ENCODE measurements at regions not wholly inside any gene's neighbourhood (a gene's known extent, or its start where the extent isn't known, plus 50 kb on each side); places are given as distances from the start of the nearest gene placed in this dataset.

- no peak overlapping the region for H2AFZ ChIP-seq (ENCODE audit: low read depth, low read length)
- TF ChIP-seq, protein P1, sequence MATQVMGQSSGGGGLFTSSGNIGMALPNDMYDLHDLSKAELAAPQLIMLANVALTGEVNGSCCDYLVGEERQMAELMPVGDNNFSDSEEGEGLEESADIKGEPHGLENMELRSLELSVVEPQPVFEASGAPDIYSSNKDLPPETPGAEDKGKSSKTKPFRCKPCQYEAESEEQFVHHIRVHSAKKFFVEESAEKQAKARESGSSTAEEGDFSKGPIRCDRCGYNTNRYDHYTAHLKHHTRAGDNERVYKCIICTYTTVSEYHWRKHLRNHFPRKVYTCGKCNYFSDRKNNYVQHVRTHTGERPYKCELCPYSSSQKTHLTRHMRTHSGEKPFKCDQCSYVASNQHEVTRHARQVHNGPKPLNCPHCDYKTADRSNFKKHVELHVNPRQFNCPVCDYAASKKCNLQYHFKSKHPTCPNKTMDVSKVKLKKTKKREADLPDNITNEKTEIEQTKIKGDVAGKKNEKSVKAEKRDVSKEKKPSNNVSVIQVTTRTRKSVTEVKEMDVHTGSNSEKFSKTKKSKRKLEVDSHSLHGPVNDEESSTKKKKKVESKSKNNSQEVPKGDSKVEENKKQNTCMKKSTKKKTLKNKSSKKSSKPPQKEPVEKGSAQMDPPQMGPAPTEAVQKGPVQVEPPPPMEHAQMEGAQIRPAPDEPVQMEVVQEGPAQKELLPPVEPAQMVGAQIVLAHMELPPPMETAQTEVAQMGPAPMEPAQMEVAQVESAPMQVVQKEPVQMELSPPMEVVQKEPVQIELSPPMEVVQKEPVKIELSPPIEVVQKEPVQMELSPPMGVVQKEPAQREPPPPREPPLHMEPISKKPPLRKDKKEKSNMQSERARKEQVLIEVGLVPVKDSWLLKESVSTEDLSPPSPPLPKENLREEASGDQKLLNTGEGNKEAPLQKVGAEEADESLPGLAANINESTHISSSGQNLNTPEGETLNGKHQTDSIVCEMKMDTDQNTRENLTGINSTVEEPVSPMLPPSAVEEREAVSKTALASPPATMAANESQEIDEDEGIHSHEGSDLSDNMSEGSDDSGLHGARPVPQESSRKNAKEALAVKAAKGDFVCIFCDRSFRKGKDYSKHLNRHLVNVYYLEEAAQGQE (IDR thresholded peaks at IDR 0.05; ENCODE audit: borderline replicate concordance), result no peak
- no peak for TF ChIP-seq POLR2AphosphoS5 (IDR thresholded peaks at IDR 0.05)
- no peaks in the 10 kb centered on the region for H3F3A ChIP-seq (ENCODE audit: insufficient read depth, low read length, poor library complexity, severe bottlenecking)
- no peak overlapping the region for H3K4me2 ChIP-seq (ENCODE audit: low read length)
- H3K9me2 ChIP-seq (ENCODE audit: insufficient read depth, low read length), result no peaks in the 10 kb centered on the region
- no peaks in the 10 kb centered on the region for H3K27me3 ChIP-seq (ENCODE audit: insufficient read depth, low read depth, low read length)
- H3K4me3 ChIP-seq (ENCODE audit: low read length), result no peak overlapping the region
- H4K20me1 ChIP-seq (ENCODE audit: insufficient read depth), result no peaks in the 10 kb centered on the region
- no peak overlapping the region for H3K9ac ChIP-seq (ENCODE audit: low read length)
- no peaks in the 10 kb centered on the region for H3K79me2 ChIP-seq (replicated peaks; ENCODE audit: insufficient read depth, low read length)
- H3K27ac ChIP-seq (ENCODE audit: low read length), result no peak overlapping the region
- no peaks in the 10 kb centered on the region for H3K36me3 ChIP-seq (ENCODE audit: insufficient read depth, low read length)
- H3K9me3 ChIP-seq (ENCODE audit: low read length), result no peaks in the 10 kb centered on the region
These were observed 221.5 kb upstream of the TBL1XR1 start for GRCh38 chr3:177418787-177419186.

GRCh38 chr3:177419904-177420601 is 222.8 kb upstream of the TBL1XR1 start:
- TF ChIP-seq MXI1 (conservative IDR thresholded peaks at IDR 0.05; ENCODE audit: poor library complexity, severe bottlenecking), result no peak
- no peak for TF ChIP-seq POLR2AphosphoS5 (IDR thresholded peaks at IDR 0.05)
- no peak for TF ChIP-seq CTCF (IDR thresholded peaks at IDR 0.05; ENCODE audit: poor library complexity, severe bottlenecking)
- no peak for TF ChIP-seq EP300 (conservative IDR thresholded peaks at IDR 0.05; ENCODE audit: poor library complexity, severe bottlenecking)
- no peak for TF ChIP-seq TAF1 (IDR thresholded peaks at IDR 0.05; ENCODE audit: low read depth)
- TF ChIP-seq SMC3 (conservative IDR thresholded peaks at IDR 0.05; ENCODE audit: poor library complexity), result no peak
- no peak for TF ChIP-seq RAD21 (conservative IDR thresholded peaks at IDR 0.05)
- TF ChIP-seq, protein P1 (IDR thresholded peaks at IDR 0.05; ENCODE audit: borderline replicate concordance), result no peak
- TF ChIP-seq EZH2 (IDR thresholded peaks at IDR 0.05; ENCODE audit: borderline replicate concordance, insufficient read depth, low read length, poor library complexity, severe bottlenecking), result no peak
- Histone ChIP-seq H3F3A (ENCODE audit: insufficient read depth, low read length, poor library complexity, severe bottlenecking) (no peaks in the 10 kb centered on the region), H3K9me3 (ENCODE audit: low read length) (no peaks in the 10 kb centered on the region), H3K9ac (ENCODE audit: low read length) (no peak overlapping the region), H3K4me2 (ENCODE audit: low read length) (no peak overlapping the region), H3K27ac (ENCODE audit: low read length) (no peak overlapping the region), H4K20me1 (ENCODE audit: insufficient read depth) (no peaks in the 10 kb centered on the region), H2AFZ (ENCODE audit: low read depth, low read length) (no peak overlapping the region), H3K36me3 (ENCODE audit: insufficient read depth, low read length) (no peaks in the 10 kb centered on the region), H3K9me2 (ENCODE audit: insufficient read depth, low read length) (no peaks in the 10 kb centered on the region), H3K27me3 (ENCODE audit: insufficient read depth, low read depth, low read length) (no peaks in the 10 kb centered on the region), H3K4me3 (ENCODE audit: low read length) (no peak overlapping the region), H3K79me2 (replicated peaks; ENCODE audit: insufficient read depth, low read length) (no peaks in the 10 kb centered on the region)

Data from neural cell (in vitro differentiated cells).